G401 (cell line): ENCODE measurements at regions not wholly inside any gene's neighbourhood (a gene's known extent, or its start where the extent isn't known, plus 50 kb on each side); places are given as distances from the start of the nearest gene placed in this dataset.

Experiments
- DNase-seq: peaks from one replicate; pipeline ENCODE4 v3.0.0-alpha.2; 2015; ENCODE audit warnings: low spot score
- in situ Hi-C: cut with HindIII; loops from 2 replicates; pipeline ENCODE4 v1.10.0; 2016; ENCODE audit warnings: low sequenced_read_pairs, mixed read lengths

GRCh38 chr16:65782611-65783600 is 583.6 kb upstream of the CDH5 start:
- in situ Hi-C loops, result no loop called here
- peak; percentile 1 for DNase-seq

GRCh38 chr16:65781855-65782254 is 584.6 kb upstream of the CDH5 start:
- in situ Hi-C loops, result no loop called here
- no peak for DNase-seq

- in situ Hi-C loops, result no loop called here
These were observed 585.1 kb upstream of the CDH5 start for GRCh38 chr16:65781363-65781762.

GRCh38 chr16:65779201-65779600 is 587.3 kb upstream of the CDH5 start:
- DNase-seq, result no peak
- in situ Hi-C loops, result no loop called here

More at GRCh38 chr16:65781363-65781762, 585.1 kb upstream of the CDH5 start:
- DNase-seq, result no peak

- DNase-seq, result no peak
- in situ Hi-C loops, result no loop called here
These were observed 589.8 kb upstream of the CDH5 start for GRCh38 chr16:65776639-65777183.

GRCh38 chr16:65775829-65776228 is 590.7 kb upstream of the CDH5 start:
- in situ Hi-C loops, result no loop called here
- DNase-seq, result no peak

- DNase-seq, result no peak
- in situ Hi-C loops, result no loop called here
These were observed 592.1 kb upstream of the CDH5 start for GRCh38 chr16:65774350-65774749.

GRCh38 chr16:65773301-65773874 is 593.1 kb upstream of the CDH5 start:
- in situ Hi-C loops, result no loop called here
- no peak for DNase-seq

GRCh38 chr16:65772134-65772732 is 594.3 kb upstream of the CDH5 start:
- no peak for DNase-seq
- in situ Hi-C loops, result no loop called here

- in situ Hi-C loops, result no loop called here
- DNase-seq, result no peak
These were observed 594.8 kb upstream of the CDH5 start for GRCh38 chr16:65771707-65772106.

- in situ Hi-C loops, result no loop called here
- DNase-seq, result no peak
These were observed 595.7 kb upstream of the CDH5 start for GRCh38 chr16:65770752-65771151.

GRCh38 chr16:65769776-65770438 is 596.6 kb upstream of the CDH5 start:
- in situ Hi-C loops, result no loop called here
- DNase-seq, result no peak

GRCh38 chr16:65769055-65769465 is 597.4 kb upstream of the CDH5 start:
- in situ Hi-C loops, result no loop called here
- DNase-seq, result no peak

- no peak for DNase-seq
- in situ Hi-C loops, result no loop called here
These were observed 599.4 kb upstream of the CDH5 start for GRCh38 chr16:65767125-65767524.

GRCh38 chr16:65763640-65764305 is 602.7 kb upstream of the CDH5 start:
- in situ Hi-C loops, result no loop called here

GRCh38 chr16:65760874-65761273 is 605.6 kb upstream of the CDH5 start:
- DNase-seq, result no peak
- in situ Hi-C loops, result no loop called here

More at GRCh38 chr16:65763640-65764305, 602.7 kb upstream of the CDH5 start:
- no peak for DNase-seq

- no peak for DNase-seq
- in situ Hi-C loops, result no loop called here
These were observed 607.9 kb upstream of the CDH5 start for GRCh38 chr16:65758620-65759019.

- peak; percentile 19 for DNase-seq
- in situ Hi-C loops, result no loop called here
These were observed 609.4 kb upstream of the CDH5 start for GRCh38 chr16:65757064-65757463.

GRCh38 chr16:65756163-65756562 is 610.3 kb upstream of the CDH5 start:
- in situ Hi-C loops, result no loop called here
- DNase-seq, result no peak
